ENCODE measurements at regions not wholly inside any gene's neighbourhood (a gene's known extent, or its start where the extent isn't known, plus 50 kb on each side); places are given as distances from the start of the nearest gene placed in this dataset.
"Not testable (repeated sequence)": the region's sequence is repeated elsewhere in the genome, so short reads cannot be mapped to it uniquely, and the experiment has no call there.

GRCh38 chr14:25699981-25700380 lies 650.0 kb upstream of the STXBP6 start:
- no peak for DNase-seq (ENCODE audit: low read depth)

DNA sequence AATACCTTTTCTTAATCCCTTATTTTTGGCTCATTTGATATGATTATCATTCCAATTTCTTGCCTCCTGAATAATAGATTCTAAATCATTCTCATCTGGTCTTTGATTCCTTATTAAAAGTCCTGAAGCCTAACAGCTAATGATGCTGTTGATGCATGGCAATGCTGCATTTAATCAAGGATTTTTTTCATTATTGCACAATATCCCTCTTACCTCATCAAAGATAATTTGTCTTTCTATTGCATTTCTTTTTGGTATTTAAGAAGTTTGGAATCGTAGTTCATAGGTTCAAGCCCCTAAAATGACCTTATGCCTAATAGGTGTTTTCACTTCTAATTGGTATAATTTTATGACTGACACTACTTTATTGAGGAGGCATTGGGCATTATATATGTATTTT lies 648.2 kb upstream of the STXBP6 start:
- DNase-seq (ENCODE audit: low read depth) = no peak

GRCh38 chr14:25696176-25696575 lies 646.2 kb upstream of the STXBP6 start:
- no peak for DNase-seq (ENCODE audit: low read depth)

- no peak for DNase-seq (ENCODE audit: low read depth)
Observed at GRCh38 chr14:25685004-25685403, 635.1 kb upstream of the STXBP6 start.

- DNase-seq (ENCODE audit: low read depth) = no peak
Observed at GRCh38 chr14:25680934-25681333, 631.0 kb upstream of the STXBP6 start.

DNA sequence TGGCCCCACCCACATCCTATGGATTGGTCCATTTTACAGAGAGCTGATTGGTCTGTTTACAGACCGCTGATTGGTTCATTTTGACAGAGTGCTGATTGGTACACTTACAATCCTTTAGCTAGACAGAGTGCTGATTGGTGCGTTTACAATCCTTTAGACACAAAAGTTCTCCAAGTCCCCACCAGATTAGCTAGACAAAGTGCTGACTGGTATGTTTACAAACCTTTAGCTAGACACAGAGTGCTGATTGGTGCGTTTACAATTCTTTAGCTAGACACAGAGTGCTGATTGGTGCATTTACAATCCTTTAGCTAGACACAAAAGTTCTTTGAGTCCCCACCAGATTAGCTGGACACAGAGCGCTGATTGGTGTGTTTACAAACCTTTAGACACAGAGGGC lies 630.6 kb upstream of the STXBP6 start:
- not testable (repeated sequence) for DNase-seq (ENCODE audit: low read depth)

DNA sequence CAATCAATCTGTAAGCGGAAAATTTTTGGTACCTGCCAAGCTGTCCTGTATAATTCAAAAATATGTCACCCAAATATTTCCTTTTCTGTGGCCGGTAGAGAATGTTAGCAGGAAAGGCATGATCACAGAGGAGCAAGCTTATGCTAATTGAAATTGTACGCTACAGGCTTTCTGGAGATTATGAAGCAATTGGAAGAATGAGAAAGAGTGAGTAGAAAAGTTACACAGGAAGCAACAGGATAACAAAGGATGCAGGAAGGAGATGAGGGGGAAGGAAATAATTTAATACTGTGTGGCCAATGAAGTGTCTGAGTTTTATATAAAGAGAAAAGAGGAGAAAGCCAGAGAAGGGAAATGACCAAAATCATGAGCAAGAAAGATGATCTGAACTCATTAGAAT lies 627.2 kb upstream of the STXBP6 start:
- no peak for DNase-seq (ENCODE audit: low read depth)

GRCh38 chr14:25667387-25667786 lies 617.4 kb upstream of the STXBP6 start:
- no peak for DNase-seq (ENCODE audit: low read depth)

- no peak for DNase-seq (ENCODE audit: low read depth)
Observed at GRCh38 chr14:25666877-25667276, 616.9 kb upstream of the STXBP6 start.

DNA sequence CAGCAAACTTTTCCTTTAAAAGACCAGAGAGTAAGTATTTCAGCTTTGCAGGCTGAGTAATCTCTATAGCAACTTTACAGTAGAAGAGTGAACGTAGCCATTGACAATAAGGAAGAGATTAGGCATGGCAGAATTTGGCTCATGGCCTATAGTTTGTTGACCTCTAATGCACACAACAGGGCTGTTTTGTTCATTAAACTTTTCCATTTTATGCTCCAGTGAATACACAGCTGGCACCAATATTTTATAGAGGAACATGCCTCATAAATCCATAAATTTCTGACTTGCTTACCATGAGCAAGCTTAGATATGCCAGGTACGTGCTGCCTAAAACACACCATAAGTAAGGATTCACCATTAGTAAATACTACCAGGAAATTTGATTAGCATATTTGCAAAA lies 609.0 kb upstream of the STXBP6 start:
- no peak for DNase-seq (ENCODE audit: low read depth)

DNA sequence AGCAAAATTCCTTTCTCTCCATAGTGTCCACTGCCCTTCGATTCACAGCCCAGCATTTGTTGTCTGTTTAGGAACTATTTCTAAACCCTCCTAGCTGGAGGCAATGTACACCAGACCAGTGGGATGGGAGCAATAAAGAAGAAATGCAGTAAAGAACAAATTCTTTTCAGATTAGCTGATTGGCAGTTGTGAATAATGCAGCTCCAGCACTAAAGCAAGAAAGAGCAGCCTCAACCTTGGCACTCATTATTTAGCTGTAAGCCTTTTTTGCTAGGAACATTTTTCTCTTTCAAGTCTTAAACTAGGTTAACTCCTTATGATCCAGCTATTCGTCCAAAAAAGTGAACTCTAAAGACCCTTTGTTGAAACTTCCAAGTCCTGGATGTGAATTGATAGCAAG lies 580.5 kb upstream of the STXBP6 start:
- DNase-seq (ENCODE audit: low read depth) = no peak

- no peak for DNase-seq (ENCODE audit: low read depth)
Observed at GRCh38 chr14:25628978-25629377, 579.0 kb upstream of the STXBP6 start.

DNA sequence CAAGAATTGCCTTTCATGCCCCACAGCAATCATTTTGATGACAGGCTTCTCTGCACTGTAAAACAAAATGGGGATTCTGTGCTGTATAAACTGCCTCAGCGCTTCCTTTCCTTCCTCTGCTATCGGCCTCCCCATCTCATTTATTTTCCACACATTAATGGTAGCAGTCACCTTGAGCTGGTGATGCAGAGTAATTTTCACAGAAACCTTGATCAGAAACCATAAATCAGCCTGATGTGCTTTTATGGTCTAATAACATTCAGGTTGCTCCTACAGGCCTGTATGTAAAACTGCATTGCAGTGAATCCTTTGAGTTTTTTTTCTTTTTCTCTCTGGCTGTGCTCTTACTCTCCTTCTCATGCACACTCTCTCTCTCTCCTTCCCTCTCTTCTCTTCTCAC lies 578.4 kb upstream of the STXBP6 start:
- DNase-seq (ENCODE audit: low read depth) = no peak

DNA sequence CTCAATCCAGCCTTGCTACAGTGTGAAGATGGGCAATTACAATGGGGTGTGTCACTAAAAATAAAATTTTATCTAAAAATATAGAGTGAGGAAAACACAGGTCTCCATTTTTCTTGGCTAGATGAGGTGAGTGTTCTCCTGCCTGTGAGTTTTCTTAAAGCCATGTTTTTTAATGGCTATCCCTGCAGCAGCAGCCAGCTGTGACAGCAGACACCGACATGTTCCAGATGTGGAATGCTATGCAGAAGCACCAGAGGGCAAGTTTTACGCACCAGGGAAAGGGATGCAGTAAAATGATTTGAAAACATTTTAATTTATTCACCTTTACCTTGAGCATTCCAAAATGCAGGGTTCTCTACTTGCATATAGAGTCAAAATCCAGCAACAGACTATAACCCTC lies 577.0 kb upstream of the STXBP6 start:
- no peak for DNase-seq (ENCODE audit: low read depth)

DNA sequence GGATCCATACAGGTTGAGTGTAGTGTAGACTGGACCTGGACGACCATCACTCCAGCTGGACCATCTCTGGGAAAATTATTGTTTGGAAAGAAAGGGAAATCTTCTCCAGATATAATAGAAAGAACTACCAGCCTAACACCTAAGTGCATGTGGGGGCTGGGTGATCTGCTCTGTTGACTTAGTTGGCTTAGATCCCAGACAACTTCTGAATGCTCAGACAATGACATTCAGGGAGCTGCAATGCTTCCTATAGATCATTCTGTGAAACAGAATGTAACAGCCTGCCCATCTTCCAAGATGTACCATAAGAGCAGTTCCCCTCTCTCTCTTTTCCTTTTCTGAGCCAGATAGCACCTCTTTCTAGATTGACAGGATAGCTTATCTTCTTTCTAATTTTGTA lies 572.8 kb upstream of the STXBP6 start:
- DNase-seq (ENCODE audit: low read depth) = no peak

GRCh38 chr14:25620515-25620914 lies 570.6 kb upstream of the STXBP6 start:
- DNase-seq (ENCODE audit: low read depth) = no peak

DNA sequence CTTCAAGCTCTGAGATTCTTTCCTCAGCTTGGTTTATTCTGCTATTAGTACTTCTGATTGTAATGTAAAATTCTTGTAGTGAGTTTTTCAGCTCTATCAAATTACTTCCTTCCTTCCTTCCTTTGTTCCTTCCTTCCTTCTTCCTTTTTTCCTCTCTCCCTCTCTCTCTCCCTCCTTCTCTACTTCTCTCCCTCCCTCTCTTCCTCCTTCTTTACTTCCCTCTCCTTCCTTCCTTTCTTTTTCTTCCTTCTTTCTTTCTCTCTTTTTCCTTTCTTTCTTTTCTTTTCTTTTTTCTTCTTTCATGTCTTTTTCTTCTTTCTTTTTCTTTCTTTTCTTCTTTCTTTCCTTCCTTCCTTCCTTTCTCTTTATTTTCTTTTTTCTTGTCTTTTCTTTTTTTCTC lies 565.2 kb upstream of the STXBP6 start:
- DNase-seq (ENCODE audit: low read depth) = no peak

DNA sequence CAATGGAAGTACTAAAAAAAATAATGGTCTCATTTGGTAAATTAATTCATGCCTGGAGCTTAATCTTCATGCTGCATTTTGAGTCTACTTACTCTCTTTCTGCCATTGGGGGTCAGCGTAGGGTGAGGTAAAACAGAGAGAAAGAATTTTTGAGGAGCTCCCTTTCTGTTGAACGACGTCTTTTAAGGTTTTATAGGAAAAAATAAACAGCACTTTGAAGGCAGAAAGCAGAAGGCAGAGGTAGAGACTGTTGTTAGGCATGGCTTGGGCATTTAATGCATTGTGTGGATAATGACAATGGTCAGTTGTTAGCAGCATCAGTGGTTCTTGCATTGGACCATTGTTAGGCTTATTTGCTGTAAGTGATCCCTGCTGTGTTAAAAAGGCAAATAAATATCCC lies 557.2 kb upstream of the STXBP6 start:
- no peak for DNase-seq (ENCODE audit: low read depth)

DNA sequence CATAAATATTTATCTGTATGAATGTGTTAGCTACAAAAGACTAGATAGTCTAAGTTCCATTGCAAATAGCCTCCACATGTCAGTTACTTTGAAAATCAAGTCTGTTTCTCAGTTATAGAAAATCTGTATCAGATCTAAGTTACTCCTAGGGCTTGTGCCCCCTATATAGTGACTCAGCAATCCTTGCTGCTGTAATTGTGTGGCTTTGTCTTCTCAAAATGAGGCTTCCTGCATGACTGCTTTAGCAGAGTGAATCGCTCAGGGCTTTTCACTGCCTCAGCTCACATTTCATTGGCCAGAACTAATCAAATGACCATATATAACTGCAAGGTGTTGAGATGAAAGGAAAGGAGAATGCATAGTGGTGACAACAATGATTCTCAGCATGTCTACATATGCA lies 552.2 kb upstream of the STXBP6 start:
- no peak for DNase-seq (ENCODE audit: low read depth)

- no peak for DNase-seq (ENCODE audit: low read depth)
Observed at GRCh38 chr14:25588751-25589150, 538.8 kb upstream of the STXBP6 start.

GRCh38 chr14:25574628-25575325 lies 524.8 kb upstream of the STXBP6 start:
- no peak for DNase-seq (ENCODE audit: low read depth)

DNA sequence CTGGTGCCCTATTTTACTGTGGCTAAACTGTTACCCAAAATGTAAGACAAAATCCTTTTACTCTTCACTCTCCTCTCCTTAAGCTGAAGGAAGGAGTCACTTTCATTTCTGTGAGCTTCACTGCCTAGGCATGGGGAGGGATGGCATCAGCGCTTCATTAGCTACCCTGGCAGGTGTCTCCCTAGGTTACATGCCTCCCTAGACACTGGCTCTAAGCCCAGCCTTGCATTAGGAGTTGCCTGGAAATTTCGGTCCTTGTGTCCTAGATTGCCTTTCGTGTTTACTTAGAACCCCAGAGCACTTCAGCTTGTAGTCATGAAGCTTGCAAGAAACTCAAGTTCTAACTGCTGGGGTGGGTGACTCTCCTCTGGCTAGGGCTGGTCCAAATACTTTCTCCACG lies 520.5 kb upstream of the STXBP6 start:
- DNase-seq (ENCODE audit: low read depth) = no peak

DNA sequence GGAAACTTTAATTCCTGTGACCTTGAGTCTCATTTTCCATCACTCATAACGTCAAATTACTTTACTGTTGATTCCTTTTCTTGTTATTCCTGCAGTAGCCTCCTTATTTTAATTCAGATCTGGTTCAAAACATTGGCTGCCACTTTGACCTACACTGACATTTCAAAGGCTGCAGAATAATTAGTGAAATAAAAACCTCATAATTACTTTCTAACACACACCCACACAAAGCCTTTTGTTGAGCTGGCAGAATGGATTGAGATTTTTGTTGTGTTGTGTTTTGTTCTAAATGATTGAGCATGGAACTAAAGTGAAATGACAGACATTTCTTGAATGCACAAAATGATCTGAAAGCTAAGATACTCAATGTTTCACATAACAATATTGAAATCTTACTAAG lies 507.5 kb upstream of the STXBP6 start:
- DNase-seq (ENCODE audit: low read depth) = no peak

- no peak for DNase-seq (ENCODE audit: low read depth)
Observed at GRCh38 chr14:25552826-25553225, 502.9 kb upstream of the STXBP6 start.

DNA sequence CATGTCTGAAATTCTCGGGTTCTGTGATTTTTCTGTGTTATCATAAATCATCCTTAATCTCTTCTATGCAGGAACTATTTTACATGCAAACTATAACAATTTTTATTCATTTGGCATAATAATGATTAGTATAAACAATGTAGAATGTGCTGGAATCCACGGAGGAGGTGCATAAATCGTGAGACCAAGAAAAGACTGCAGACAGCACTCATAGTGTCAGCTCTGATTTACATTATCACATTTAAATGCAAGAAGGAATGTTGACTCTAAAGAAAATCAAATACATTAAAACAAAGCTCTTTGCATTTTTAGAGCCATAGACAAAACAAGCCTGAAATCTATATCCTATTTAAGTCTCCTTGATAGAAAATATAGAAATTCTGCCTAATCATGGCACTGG lies 501.7 kb upstream of the STXBP6 start:
- DNase-seq (ENCODE audit: low read depth) = no peak

Data from fibroblast of gingiva (primary cell).